G401 (cell line): ENCODE measurements at regions not wholly inside any gene's neighbourhood (a gene's known extent, or its start where the extent isn't known, plus 50 kb on each side); places are given as distances from the start of the nearest gene placed in this dataset.

ENCODE experiments used
- DNase-seq: peaks from one replicate; pipeline ENCODE4 v3.0.0-alpha.2; 2015; ENCODE audit warnings: low spot score
- in situ Hi-C: cut with HindIII; loops from 2 replicates; pipeline ENCODE4 v1.10.0; 2016; ENCODE audit warnings: low sequenced_read_pairs, mixed read lengths

GRCh38 chr3:110031975-110032374 is 694.6 kb upstream of the DPPA4 start:
- no peak for DNase-seq
- in situ Hi-C loops = no loop called here

- no peak for DNase-seq
- in situ Hi-C loops = no loop called here
Observed at GRCh38 chr3:110059431-110059830, 722.1 kb upstream of the DPPA4 start.

- in situ Hi-C loops = no loop called here
- no peak for DNase-seq
Observed at GRCh38 chr3:110062716-110063115, 725.4 kb upstream of the DPPA4 start.

- in situ Hi-C loops = no loop called here
- no peak for DNase-seq
Observed at GRCh38 chr3:110063178-110063577, 725.8 kb upstream of the DPPA4 start.

- DNase-seq = no peak
- in situ Hi-C loops = no loop called here
Observed at GRCh38 chr3:110066206-110066605, 728.9 kb upstream of the DPPA4 start.

GRCh38 chr3:110067527-110067926 is 730.2 kb upstream of the DPPA4 start:
- DNase-seq = no peak
- in situ Hi-C loops = no loop called here

GRCh38 chr3:110069761-110070160 is 732.4 kb upstream of the DPPA4 start:
- in situ Hi-C loops = no loop called here

GRCh38 chr3:110070161-110070916 is 733.0 kb upstream of the DPPA4 start:
- no peak for DNase-seq
- in situ Hi-C loops = no loop called here

More at GRCh38 chr3:110069761-110070160, 732.4 kb upstream of the DPPA4 start:
- no peak for DNase-seq

GRCh38 chr3:110074095-110074494 is 736.7 kb upstream of the DPPA4 start:
- DNase-seq = no peak
- in situ Hi-C loops = no loop called here

GRCh38 chr3:110077093-110077492 is 739.7 kb upstream of the DPPA4 start:
- in situ Hi-C loops = no loop called here
- DNase-seq = no peak

GRCh38 chr3:110093411-110093810 is 756.1 kb upstream of the DPPA4 start:
- DNase-seq = no peak
- in situ Hi-C loops = no loop called here

- in situ Hi-C loops = no loop called here
- DNase-seq = no peak
Observed at GRCh38 chr3:110093812-110094401, 756.6 kb upstream of the DPPA4 start.

GRCh38 chr3:110099711-110100110 is 762.4 kb upstream of the DPPA4 start:
- in situ Hi-C loops = no loop called here
- DNase-seq = no peak

GRCh38 chr3:110101361-110101760 is 764.0 kb upstream of the DPPA4 start:
- in situ Hi-C loops = no loop called here
- no peak for DNase-seq

GRCh38 chr3:110106805-110107204 is 769.5 kb upstream of the DPPA4 start:
- in situ Hi-C loops = no loop called here
- no peak for DNase-seq

GRCh38 chr3:110123946-110124345 is 786.6 kb upstream of the DPPA4 start:
- in situ Hi-C loops = no loop called here
- DNase-seq = no peak

- DNase-seq = no peak
- in situ Hi-C loops = no loop called here
Observed at GRCh38 chr3:110126065-110126464, 788.7 kb upstream of the DPPA4 start.

GRCh38 chr3:110133971-110134370 is 796.6 kb upstream of the DPPA4 start:
- DNase-seq = no peak
- in situ Hi-C loops = no loop called here

- in situ Hi-C loops = no loop called here
- DNase-seq = no peak
Observed at GRCh38 chr3:110139048-110139447, 801.7 kb upstream of the DPPA4 start.

GRCh38 chr3:110139821-110140220 is 802.5 kb upstream of the DPPA4 start:
- DNase-seq = no peak
- in situ Hi-C loops = no loop called here

- no peak for DNase-seq
- in situ Hi-C loops = no loop called here
Observed at GRCh38 chr3:110149763-110150162, 812.4 kb upstream of the DPPA4 start.
